Breast epithelium (tissue), 4 donors: ENCODE measurements at regions not wholly inside any gene's neighbourhood (a gene's known extent, or its start where the extent isn't known, plus 50 kb on each side); places are given as distances from the start of the nearest gene placed in this dataset.

Experiments used
- DNase-seq, 2 donors: peaks; one replicate each; pipeline ENCODE4 v3.0.0-alpha.2; 2019; ENCODE audit warnings: low spot score in 2 of 2
- H3K27ac ChIP-seq, 2 donors: fragments of 200-600 bp; sonication (generic) in 1 of 2; one replicate each; pipeline ENCODE4 v1.5.1; 2016 to 2019; ENCODE audit warnings: mild to moderate bottlenecking in 1 of 2
- H3K27me3 ChIP-seq, 2 donors: fragments of 200-600 bp; sonication (generic) in 1 of 2; one replicate each; pipeline versions ENCODE4 v1.5.1 to v1.6.0; 2017 to 2019; ENCODE audit warnings: control low read depth in 1 of 2, mild to moderate bottlenecking in 1 of 2
- H3K36me3 ChIP-seq: fragments of 200-600 bp; one replicate; pipeline ENCODE4 v1.5.1; 2019
- H3K4me1 ChIP-seq, 2 donors: fragments of 200-600 bp; sonication (generic); one replicate each; pipeline ENCODE4 v1.5.1; 2016 to 2019; ENCODE audit warnings: control low read depth in 1 of 2
- H3K4me3 ChIP-seq, 3 donors: fragments of 200-600 bp; sonication (generic); 1 replicate in 2 of 3; 2 replicates in 1 of 3; pipeline ENCODE4 v1.5.1; 2016 to 2019; ENCODE audit warnings: mild to moderate bottlenecking in 3 of 3, moderate library complexity in 2 of 3
- H3K9me3 ChIP-seq, 2 donors: fragments of 200-600 bp; sonication (generic) in 1 of 2; one replicate each; pipeline ENCODE4 v1.5.1; 2016 to 2019; ENCODE audit warnings: control low read depth in 1 of 2
- CTCF ChIP-seq, 3 donors: fragments of 450-650 bp; IDR thresholded peaks; one replicate each; pipeline ENCODE4 v1.5.1; 2016 to 2017; ENCODE audit warnings: antibody characterized with exemption in 3 of 3, mild to moderate bottlenecking in 3 of 3, moderate library complexity in 3 of 3
- POLR2A ChIP-seq: fragments of 450-650 bp; IDR thresholded peaks from one replicate; pipeline ENCODE4 v1.6.1; 2016; ENCODE audit warnings: antibody characterized with exemption, mild to moderate bottlenecking, moderate library complexity
- POLR2AphosphoS5 ChIP-seq, 3 donors: sonication (generic); formaldehyde crosslinking; IDR thresholded peaks; one replicate each; pipeline ENCODE4 v1.6.1; 2017; ENCODE audit warnings: antibody characterized with exemption in 3 of 3
- intact Hi-C: fragments of 100-400 bp; cut with DNase I; formaldehyde crosslinking; loops from one replicate; pipeline ENCODE4 v1.15.1; 2023; ENCODE audit warnings: low total_unique reads

GRCh38 chr2:190138032-190138431, 75.5 kb upstream of the MSTN start:
- H3K27ac ChIP-seq, result no peak overlapping the region
- no peaks in the 10 kb centered on the region for H3K36me3 ChIP-seq
- H3K9me3 ChIP-seq, result peaks cover 7 to 10% of the 10 kb centered on the region in 2 donors
- no peak for DNase-seq
- H3K4me3 ChIP-seq, result no peak overlapping the region
- no peaks in the 10 kb centered on the region for H3K4me1 ChIP-seq
- TF ChIP-seq CTCF (IDR thresholded peaks at IDR 0.05), result no peak
- no peak for TF ChIP-seq POLR2AphosphoS5 (IDR thresholded peaks at IDR 0.05)
- no peak for TF ChIP-seq POLR2A
- intact Hi-C loops, result no loop called here
- no peaks in the 10 kb centered on the region for H3K27me3 ChIP-seq

- no peak for DNase-seq
- Histone ChIP-seq H3K4me3 (no peak overlapping the region), H3K4me1 (no peaks in the 10 kb centered on the region), H3K9me3 (peaks cover 7 to 10% of the 10 kb centered on the region in 2 donors), H3K27ac (no peak overlapping the region), H3K27me3 (no peaks in the 10 kb centered on the region), H3K36me3 (no peaks in the 10 kb centered on the region)
- no peak for TF ChIP-seq CTCF (IDR thresholded peaks at IDR 0.05)
- TF ChIP-seq POLR2A, result no peak
- no peak for TF ChIP-seq POLR2AphosphoS5 (IDR thresholded peaks at IDR 0.05)
- intact Hi-C loops, result no loop called here
Measured at GRCh38 chr2:190137561-190137960, 75.0 kb upstream of the MSTN start.

- intact Hi-C loops, result no loop called here
- Histone ChIP-seq H3K4me1 (no peaks in the 10 kb centered on the region), H3K9me3 (peaks cover 7 to 10% of the 10 kb centered on the region in 2 donors), H3K27ac (no peak overlapping the region), H3K4me3 (no peak overlapping the region), H3K36me3 (no peaks in the 10 kb centered on the region), H3K27me3 (no peaks in the 10 kb centered on the region)
- DNase-seq, result no peak
- TF ChIP-seq CTCF (IDR thresholded peaks at IDR 0.05) (no peak), POLR2AphosphoS5 (IDR thresholded peaks at IDR 0.05) (no peak), POLR2A (no peak)
Measured at GRCh38 chr2:190136825-190137224, 74.3 kb upstream of the MSTN start.

- Histone ChIP-seq H3K36me3 (no peaks in the 10 kb centered on the region), H3K27me3 (no peaks in the 10 kb centered on the region), H3K27ac (no peak overlapping the region), H3K4me3 (no peak overlapping the region), H3K4me1 (no peaks in the 10 kb centered on the region), H3K9me3 (peaks cover 7 to 10% of the 10 kb centered on the region in 2 donors)
- TF ChIP-seq POLR2A (no peak), POLR2AphosphoS5 (IDR thresholded peaks at IDR 0.05) (no peak), CTCF (IDR thresholded peaks at IDR 0.05) (no peak)
- no peak for DNase-seq
- intact Hi-C loops, result no loop called here
Measured at GRCh38 chr2:190136259-190136658, 73.7 kb upstream of the MSTN start.

- no peak for DNase-seq
- TF ChIP-seq CTCF (IDR thresholded peaks at IDR 0.05) (no peak), POLR2AphosphoS5 (IDR thresholded peaks at IDR 0.05) (no peak), POLR2A (no peak)
- H3K4me3 ChIP-seq, result no peak overlapping the region
- H3K4me1 ChIP-seq, result no peaks in the 10 kb centered on the region
- no peak overlapping the region for H3K27ac ChIP-seq
- no peaks in the 10 kb centered on the region for H3K9me3 ChIP-seq
- intact Hi-C loops, result no loop called here
- H3K36me3 ChIP-seq, result no peaks in the 10 kb centered on the region
- no peaks in the 10 kb centered on the region for H3K27me3 ChIP-seq
Measured at GRCh38 chr2:190129421-190130199, 67.1 kb upstream of the MSTN start.
